Esophagus muscularis mucosa (tissue), 4 donors: ENCODE measurements at regions not wholly inside any gene's neighbourhood (a gene's known extent, or its start where the extent isn't known, plus 50 kb on each side); places are given as distances from the start of the nearest gene placed in this dataset.

Experiments used
- EP300 ChIP-seq: sonication (generic); formaldehyde crosslinking; IDR thresholded peaks from one replicate; pipeline ENCODE4 v1.6.1; 2017; ENCODE audit warnings: antibody characterized with exemption
- POLR2A ChIP-seq: fragments of 450-650 bp; IDR thresholded peaks from one replicate; pipeline ENCODE4 v1.6.1; 2017; ENCODE audit warnings: antibody characterized with exemption, moderate library complexity, mild to moderate bottlenecking, low read depth
- TF ChIP-seq, protein P1 (sequence below), 3 experiments: fragments of 200-600 bp in 2 of 3; fragments of 450-650 bp in 1 of 3; sonication (generic) in 2 of 3; IDR thresholded peaks; one replicate each; pipeline ENCODE4 v1.5.1; 2017 to 2019; ENCODE audit warnings: antibody characterized with exemption in 3 of 3, mild to moderate bottlenecking in 2 of 3, moderate library complexity in 1 of 3

DNA sequence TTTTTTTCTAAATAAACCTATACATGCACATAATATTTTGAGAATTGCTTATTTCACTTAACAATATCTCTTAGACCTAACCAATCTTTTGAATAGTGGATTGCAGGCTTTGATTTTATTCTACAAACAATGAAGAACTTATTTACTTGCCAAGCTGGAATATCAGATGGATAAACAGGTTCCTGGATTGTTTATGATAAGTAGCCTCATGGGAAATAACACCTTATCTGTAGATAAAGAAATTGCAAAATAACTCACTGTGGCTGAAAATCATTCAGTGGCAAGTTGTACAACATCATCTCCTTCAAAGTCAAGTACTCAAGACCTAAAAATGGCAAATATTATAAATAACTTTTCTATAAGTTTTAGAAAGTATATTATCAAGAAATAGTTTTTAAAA lies 335.4 kb upstream of the ATP2B1 start:
- no peak for TF ChIP-seq POLR2A
- TF ChIP-seq, protein P1, sequence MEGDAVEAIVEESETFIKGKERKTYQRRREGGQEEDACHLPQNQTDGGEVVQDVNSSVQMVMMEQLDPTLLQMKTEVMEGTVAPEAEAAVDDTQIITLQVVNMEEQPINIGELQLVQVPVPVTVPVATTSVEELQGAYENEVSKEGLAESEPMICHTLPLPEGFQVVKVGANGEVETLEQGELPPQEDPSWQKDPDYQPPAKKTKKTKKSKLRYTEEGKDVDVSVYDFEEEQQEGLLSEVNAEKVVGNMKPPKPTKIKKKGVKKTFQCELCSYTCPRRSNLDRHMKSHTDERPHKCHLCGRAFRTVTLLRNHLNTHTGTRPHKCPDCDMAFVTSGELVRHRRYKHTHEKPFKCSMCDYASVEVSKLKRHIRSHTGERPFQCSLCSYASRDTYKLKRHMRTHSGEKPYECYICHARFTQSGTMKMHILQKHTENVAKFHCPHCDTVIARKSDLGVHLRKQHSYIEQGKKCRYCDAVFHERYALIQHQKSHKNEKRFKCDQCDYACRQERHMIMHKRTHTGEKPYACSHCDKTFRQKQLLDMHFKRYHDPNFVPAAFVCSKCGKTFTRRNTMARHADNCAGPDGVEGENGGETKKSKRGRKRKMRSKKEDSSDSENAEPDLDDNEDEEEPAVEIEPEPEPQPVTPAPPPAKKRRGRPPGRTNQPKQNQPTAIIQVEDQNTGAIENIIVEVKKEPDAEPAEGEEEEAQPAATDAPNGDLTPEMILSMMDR (IDR thresholded peaks at IDR 0.05): no peak
- TF ChIP-seq EP300: no peak
